GM10266 (cell line): ENCODE measurements at regions not wholly inside any gene's neighbourhood (a gene's known extent, or its start where the extent isn't known, plus 50 kb on each side); places are given as distances from the start of the nearest gene placed in this dataset.

Experiments
- DNase-seq: peaks from one replicate; pipeline ENCODE4 v3.0.0; 2012; ENCODE audit errors: extremely low spot score
- TF ChIP-seq, protein P1 (sequence below): IDR thresholded peaks from 2 replicates; pipeline ENCODE4 v1.5.1; 2012; ENCODE audit warnings: mild to moderate bottlenecking, low read depth; ENCODE audit not compliant: control insufficient read depth, insufficient read depth; ENCODE audit errors: missing control alignments

DNA sequence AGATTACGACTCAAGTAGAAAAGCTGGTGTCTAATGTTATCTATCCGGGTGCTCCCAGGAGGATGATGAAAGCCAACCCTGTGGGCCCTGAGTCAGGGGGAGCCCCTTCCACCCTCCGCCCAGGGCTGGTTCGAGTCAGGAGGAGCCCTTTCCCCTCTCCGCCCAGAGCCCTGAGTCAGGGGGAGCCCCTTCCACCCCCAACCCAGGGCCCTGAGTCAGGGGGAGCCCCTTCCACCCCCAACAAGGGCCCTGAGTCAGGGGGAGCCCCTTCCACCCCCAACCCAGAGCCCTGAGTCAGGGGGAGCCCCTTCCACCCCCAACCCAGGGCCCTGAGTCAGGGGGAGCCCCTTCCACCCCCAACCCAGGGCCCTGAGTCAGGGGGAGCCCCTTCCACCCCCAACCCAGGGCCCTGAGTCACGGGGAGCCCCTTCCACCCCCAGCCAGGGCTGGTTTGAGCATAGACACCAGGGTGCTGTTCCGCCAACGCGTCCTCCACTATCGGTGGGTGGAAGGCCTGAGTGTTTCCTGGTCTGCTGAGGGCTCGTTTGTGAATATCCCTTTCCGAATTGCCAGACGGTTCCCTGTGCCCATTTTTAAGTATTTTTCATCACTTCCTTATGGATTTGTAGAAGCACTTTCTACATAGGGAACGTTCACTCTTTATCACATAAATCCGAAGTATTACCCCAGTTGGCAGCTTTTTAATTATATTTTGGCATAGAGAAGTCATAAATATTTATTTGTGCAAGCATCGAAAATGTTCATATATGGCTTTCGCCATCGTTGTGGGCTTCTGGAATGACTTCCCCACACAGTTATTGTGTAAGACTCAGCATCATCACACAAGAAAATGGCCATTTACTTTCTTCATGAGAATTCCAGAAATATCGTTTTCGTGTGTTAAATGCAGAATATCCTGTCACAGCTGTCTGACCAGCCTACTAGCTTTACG lies 380.6 kb downstream of the BRD1 start:
- TF ChIP-seq, protein P1, sequence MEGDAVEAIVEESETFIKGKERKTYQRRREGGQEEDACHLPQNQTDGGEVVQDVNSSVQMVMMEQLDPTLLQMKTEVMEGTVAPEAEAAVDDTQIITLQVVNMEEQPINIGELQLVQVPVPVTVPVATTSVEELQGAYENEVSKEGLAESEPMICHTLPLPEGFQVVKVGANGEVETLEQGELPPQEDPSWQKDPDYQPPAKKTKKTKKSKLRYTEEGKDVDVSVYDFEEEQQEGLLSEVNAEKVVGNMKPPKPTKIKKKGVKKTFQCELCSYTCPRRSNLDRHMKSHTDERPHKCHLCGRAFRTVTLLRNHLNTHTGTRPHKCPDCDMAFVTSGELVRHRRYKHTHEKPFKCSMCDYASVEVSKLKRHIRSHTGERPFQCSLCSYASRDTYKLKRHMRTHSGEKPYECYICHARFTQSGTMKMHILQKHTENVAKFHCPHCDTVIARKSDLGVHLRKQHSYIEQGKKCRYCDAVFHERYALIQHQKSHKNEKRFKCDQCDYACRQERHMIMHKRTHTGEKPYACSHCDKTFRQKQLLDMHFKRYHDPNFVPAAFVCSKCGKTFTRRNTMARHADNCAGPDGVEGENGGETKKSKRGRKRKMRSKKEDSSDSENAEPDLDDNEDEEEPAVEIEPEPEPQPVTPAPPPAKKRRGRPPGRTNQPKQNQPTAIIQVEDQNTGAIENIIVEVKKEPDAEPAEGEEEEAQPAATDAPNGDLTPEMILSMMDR: no peak
- no peak for DNase-seq

DNA sequence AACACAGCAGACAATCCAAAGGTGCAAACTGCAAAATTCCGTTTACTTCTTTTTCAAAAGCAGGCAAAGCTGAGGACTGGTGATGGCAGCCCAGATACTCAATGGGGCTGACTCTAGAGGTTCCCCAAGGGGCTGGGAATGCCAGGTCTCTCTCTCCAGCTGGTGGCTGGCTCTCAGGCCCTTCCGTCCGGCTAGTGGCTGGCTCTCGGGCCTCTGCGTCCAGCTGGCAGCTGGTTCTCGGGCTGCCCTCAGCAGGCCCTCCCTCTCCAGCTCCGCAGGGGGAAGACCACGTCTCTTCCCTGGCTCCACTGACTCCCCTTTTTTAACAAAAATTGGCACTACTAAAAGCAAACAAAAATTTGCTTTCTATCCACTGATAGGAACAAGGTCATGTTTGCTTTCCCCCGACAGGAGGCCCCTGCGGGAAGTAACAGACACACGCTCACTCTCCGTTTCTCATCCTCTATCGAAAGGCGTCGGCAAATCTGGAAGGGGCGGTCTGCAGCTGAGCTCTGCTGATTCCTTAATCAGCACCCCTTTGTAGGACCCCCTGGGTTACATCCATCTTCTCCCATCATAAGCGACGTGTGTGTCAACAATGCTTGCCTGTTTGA lies 381.4 kb downstream of the BRD1 start:
- TF ChIP-seq, protein P1: no peak
- DNase-seq: no peak

DNA sequence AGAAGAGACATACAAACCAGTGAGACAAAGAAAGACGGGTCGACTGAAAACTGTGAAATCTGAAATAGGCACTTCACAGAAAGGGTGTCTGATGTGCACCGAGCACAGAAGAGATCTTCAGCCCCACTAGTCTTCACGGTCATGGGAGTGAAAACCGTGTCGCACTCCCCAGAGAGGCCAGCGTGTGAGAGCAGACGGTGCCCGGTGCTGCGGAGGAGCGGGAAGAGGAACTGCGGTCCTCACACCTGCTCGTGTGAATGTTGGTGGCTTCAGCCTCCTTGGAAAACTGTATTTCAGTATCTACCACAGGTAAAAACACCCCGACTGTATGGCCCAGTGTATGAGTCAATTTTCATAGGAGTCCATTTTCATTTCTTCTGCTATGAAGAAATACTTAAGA lies 382.9 kb downstream of the BRD1 start:
- TF ChIP-seq, protein P1: no peak
- DNase-seq: no peak

DNA sequence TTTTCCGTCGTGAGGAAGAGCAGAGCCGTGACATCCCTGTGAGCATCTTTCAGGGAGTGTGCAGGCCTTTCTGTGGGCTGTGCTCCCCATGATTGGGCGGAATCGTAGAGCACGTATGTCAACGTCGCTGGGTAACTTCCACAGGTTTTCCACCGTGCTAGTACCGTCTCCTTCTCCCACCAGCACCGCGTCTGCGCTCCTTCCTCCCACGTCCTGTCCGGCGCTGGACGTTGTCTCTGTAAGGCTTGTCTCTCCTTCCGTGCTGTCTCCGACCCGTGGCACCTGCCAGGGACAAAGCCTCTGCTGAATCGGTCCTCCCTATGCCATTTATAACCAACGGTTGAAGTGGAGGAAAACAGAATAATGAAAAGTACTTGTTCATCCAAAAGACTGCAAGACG lies 386.7 kb downstream of the BRD1 start:
- no peak for DNase-seq
- TF ChIP-seq, protein P1: no peak

DNA sequence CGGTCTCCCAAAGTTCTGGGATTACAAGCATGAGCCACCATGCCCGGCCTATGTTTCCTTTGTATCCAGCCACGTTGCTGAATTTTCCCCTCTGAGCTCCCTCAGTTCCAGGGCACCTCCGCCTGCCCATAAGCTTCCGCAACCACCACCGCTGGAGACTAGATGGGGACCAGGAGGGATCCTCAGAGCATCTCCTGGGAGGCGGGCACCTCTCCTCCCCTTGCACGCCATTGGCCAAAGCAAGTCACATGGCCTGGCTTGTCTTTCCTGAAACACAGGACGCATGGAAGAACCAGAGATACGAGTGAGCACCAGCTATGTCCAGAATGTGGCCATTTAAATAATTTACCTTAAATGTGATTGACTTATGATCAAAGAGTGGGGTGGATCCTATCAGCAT lies 388.3 kb downstream of the BRD1 start:
- no peak for DNase-seq
- TF ChIP-seq, protein P1: no peak

DNA sequence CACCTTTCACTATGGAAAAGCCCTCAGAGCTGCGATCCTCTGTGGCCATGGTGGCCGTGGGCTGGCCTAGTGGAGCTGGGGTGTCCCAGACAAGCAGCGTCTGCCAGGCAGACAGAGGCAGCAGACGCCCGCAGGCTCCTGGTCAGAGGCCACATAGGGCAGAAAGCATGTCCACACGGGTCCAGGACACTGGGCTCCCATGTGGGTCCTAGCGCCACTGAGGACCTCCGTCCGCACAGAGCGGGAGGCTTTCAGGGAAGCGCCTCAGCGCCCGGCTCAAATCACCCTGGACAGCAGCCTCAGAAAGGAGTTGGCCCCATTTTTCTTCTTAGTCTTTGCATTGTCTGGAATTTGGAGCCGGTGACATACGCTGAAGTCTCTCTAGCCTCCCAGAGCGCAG lies 389.7 kb downstream of the BRD1 start:
- no peak for DNase-seq
- TF ChIP-seq, protein P1: no peak

DNA sequence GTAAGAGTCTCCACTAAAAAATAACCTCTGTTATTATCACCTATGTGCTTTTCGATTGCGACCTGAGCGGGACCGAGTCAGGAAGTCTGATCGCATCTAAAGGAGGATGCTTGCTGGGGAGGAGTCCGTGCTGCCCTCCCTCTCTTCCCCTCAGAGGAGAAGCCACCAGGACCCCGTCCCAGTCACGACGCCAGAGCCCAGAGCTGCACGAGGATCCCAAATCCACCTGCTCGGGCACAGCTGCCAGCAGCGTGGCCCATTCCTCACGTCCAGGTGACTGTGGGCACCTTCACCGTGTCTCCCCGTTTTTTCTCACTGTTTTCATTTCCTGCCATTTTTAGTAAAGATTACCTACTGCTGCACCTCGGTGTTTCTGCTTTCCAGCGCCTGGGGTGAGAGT lies 390.3 kb downstream of the BRD1 start:
- DNase-seq: no peak
- TF ChIP-seq, protein P1: no peak
